Mesothelial cell of epicardium (in vitro differentiated cells): ENCODE measurements at regions not wholly inside any gene's neighbourhood (a gene's known extent, or its start where the extent isn't known, plus 50 kb on each side); places are given as distances from the start of the nearest gene placed in this dataset.

Experiments used
- DNase-seq, 2 experiments: peaks; one replicate each; pipeline ENCODE4 v3.0.0; 2021; ENCODE audit warnings: low spot score in 2 of 2; ENCODE audit not compliant: unreplicated experiment in 2 of 2
- H3K27ac Mint-ChIP-seq: 2 replicates; pipeline ENCODE4 v1.8.0; 2021; ENCODE audit warnings: mixed read lengths
- H3K27me3 Mint-ChIP-seq: 2 replicates; pipeline ENCODE4 v1.8.0; 2021; ENCODE audit warnings: low read depth, mixed read lengths
- H3K36me3 Mint-ChIP-seq: 2 replicates; pipeline ENCODE4 v1.8.0; 2021; ENCODE audit warnings: mixed read lengths
- H3K4me1 Mint-ChIP-seq: 2 replicates; pipeline ENCODE4 v1.8.0; 2021; ENCODE audit warnings: mixed read lengths
- H3K4me3 Mint-ChIP-seq: 2 replicates; pipeline ENCODE4 v1.8.0; 2021; ENCODE audit warnings: mild to moderate bottlenecking, moderate library complexity, mixed read lengths
- H3K9me3 Mint-ChIP-seq: 2 replicates; pipeline ENCODE4 v1.8.0; 2021; ENCODE audit warnings: mixed read lengths
- CTCF ChIP-seq: fragments of 200-600 bp; sonication (generic); IDR thresholded peaks from one replicate; pipeline ENCODE4 v1.5.0; 2021; ENCODE audit warnings: antibody characterized with exemption; ENCODE audit not compliant: unreplicated experiment

GRCh38 chr12:46884362-46884761 lies 58.6 kb upstream of the SLC38A4 start:
- Mint-ChIP-seq H3K4me1 (no peaks in the 10 kb centered on the region), H3K9me3 (peaks cover 13% of the 10 kb centered on the region), H3K4me3 (no peak overlapping the region), H3K27me3 (no peaks in the 10 kb centered on the region), H3K27ac (no peak overlapping the region), H3K36me3 (no peaks in the 10 kb centered on the region)
- no peak for TF ChIP-seq CTCF
- no peak for DNase-seq

DNA sequence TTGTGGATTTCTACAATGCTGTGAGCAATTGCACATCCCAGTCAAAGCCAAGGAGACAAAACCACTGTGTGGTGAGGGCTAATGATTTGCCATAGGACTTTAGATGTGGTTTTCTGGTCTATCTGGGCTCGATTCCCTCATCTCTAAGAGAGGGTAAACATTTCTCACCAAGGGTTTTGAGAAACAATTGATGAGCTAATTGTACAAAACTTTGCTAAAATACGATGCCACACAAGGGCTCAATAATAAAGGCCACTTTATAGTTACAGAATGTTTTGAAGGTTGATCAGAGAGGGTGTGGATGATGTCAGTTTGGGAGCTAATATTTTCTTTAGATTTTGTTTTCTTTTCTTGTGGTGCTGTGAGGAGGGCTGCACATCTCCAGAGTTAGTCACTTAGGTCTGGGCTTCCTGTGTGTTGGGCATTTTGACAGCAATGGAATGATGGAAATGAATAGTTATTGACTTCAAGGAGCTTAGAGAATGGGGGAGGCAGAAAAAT lies 60.8 kb upstream of the SLC38A4 start:
- H3K36me3 Mint-ChIP-seq: no peaks in the 10 kb centered on the region
- no peak for DNase-seq
- no peak overlapping the region for H3K4me3 Mint-ChIP-seq
- H3K4me1 Mint-ChIP-seq: no peaks in the 10 kb centered on the region
- no peak overlapping the region for H3K27ac Mint-ChIP-seq
- no peaks in the 10 kb centered on the region for H3K27me3 Mint-ChIP-seq
- peaks cover 6% of the 10 kb centered on the region for H3K9me3 Mint-ChIP-seq
- TF ChIP-seq CTCF: no peak

DNA sequence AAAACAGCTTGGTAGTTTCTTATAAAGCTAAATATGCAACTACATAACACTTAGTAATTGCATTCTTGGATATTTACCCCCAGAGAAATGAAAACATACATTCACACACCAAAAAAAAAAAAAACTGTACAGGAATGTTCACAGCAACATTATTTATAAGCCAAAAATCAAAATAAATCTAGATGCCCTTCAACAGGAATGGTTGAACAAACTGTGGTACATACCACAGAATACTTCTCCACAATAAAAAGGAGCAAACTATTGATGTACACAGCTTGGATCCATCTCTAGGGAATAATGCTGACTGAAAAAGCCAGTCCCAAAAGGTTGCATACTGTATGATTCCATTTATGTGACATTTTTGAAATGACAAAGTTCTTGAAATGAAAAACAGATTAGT lies 62.1 kb upstream of the SLC38A4 start:
- Mint-ChIP-seq H3K4me1 (no peaks in the 10 kb centered on the region), H3K36me3 (no peaks in the 10 kb centered on the region), H3K27ac (no peak overlapping the region), H3K4me3 (no peak overlapping the region), H3K27me3 (no peaks in the 10 kb centered on the region), H3K9me3 (peaks cover 3% of the 10 kb centered on the region)
- DNase-seq: no peak
- TF ChIP-seq CTCF: no peak

GRCh38 chr12:46888568-46888967 lies 62.8 kb upstream of the SLC38A4 start:
- Mint-ChIP-seq H3K27me3 (no peaks in the 10 kb centered on the region), H3K27ac (no peak overlapping the region), H3K4me3 (no peak overlapping the region), H3K4me1 (no peaks in the 10 kb centered on the region), H3K36me3 (no peaks in the 10 kb centered on the region), H3K9me3 (peaks cover 3% of the 10 kb centered on the region)
- DNase-seq: no peak
- no peak for TF ChIP-seq CTCF

- no peak overlapping the region for H3K4me3 Mint-ChIP-seq
- no peak for TF ChIP-seq CTCF
- H3K27ac Mint-ChIP-seq: no peak overlapping the region
- DNase-seq: no peak
- no peaks in the 10 kb centered on the region for H3K36me3 Mint-ChIP-seq
- H3K4me1 Mint-ChIP-seq: no peaks in the 10 kb centered on the region
- no peaks in the 10 kb centered on the region for H3K27me3 Mint-ChIP-seq
- peaks cover 3% of the 10 kb centered on the region for H3K9me3 Mint-ChIP-seq
Observed at GRCh38 chr12:46891306-46891705, 65.5 kb upstream of the SLC38A4 start.
